ENCODE measurements at regions not wholly inside any gene's neighbourhood (a gene's known extent, or its start where the extent isn't known, plus 50 kb on each side); places are given as distances from the start of the nearest gene placed in this dataset.

DNA sequence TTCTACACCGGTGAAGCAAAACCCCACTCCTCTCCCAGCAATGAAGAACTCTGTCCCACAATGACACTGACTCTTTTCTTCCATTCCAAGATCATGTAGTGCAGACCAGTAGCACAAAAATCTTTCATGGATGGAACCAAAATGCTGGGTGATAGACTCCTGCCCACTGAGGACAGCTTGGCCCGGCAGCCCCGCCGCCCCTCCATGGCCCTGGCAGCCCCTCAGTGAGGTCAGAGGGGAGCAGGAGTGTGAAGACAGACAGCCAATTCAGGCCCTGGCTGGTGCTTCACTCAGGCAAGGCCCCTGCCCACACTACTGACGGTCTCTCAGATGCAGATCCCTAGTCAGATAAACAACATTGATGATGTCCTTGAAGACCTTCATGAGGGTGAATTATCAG is 131.9 kb upstream of the SYNDIG1 start:
- Histone ChIP-seq H3K9ac (ENCODE audit: low read length in 2 of 2) (no peak overlapping the region), H3K9me3 (ENCODE audit: control insufficient read depth in 2 of 2, low read length in 2 of 2) (no peaks in the 10 kb centered on the region), H3K27ac (ENCODE audit: low read length) (no peak overlapping the region), H3K36me3 (ENCODE audit: control insufficient read depth in 2 of 2, insufficient read depth in 2 of 2, low read length in 2 of 2) (no peaks in the 10 kb centered on the region), H3K4me1 (ENCODE audit: control insufficient read depth, insufficient read depth, low read length) (no peaks in the 10 kb centered on the region), H3K27me3 (ENCODE audit: control insufficient read depth in 1 of 2, insufficient read depth in 2 of 2, low read length in 2 of 2) (no peaks in the 10 kb centered on the region), H3K4me3 (ENCODE audit: low read length in 2 of 2) (no peak overlapping the region)

DNA sequence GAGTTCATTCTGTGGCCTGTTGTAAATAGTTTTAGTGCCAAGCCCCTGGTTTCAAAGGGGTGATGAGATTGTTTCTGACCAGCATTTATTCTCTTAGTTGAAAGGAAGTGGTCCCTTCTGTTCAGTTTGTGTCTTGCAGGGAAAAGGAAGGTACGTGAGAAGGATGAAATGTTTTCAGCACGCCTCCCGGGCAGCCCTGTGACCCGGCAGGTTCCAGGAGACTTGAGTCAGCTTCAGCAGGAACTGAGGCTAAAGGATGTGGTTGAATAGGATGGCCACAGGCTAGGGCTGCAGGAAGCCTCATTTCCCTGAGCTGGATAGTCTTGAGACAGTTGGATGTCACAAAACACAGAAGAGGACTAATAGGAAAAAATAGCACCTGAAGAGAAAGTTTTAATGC is 132.4 kb upstream of the SYNDIG1 start:
- Histone ChIP-seq H3K4me3 (ENCODE audit: low read length in 2 of 2) (no peak overlapping the region), H3K4me1 (ENCODE audit: control insufficient read depth, insufficient read depth, low read length) (no peaks in the 10 kb centered on the region), H3K36me3 (ENCODE audit: control insufficient read depth in 2 of 2, insufficient read depth in 2 of 2, low read length in 2 of 2) (no peaks in the 10 kb centered on the region), H3K9me3 (ENCODE audit: control insufficient read depth in 2 of 2, low read length in 2 of 2) (no peaks in the 10 kb centered on the region), H3K9ac (ENCODE audit: low read length in 2 of 2) (no peak overlapping the region), H3K27me3 (ENCODE audit: control insufficient read depth in 1 of 2, insufficient read depth in 2 of 2, low read length in 2 of 2) (no peaks in the 10 kb centered on the region), H3K27ac (ENCODE audit: low read length) (no peak overlapping the region)

DNA sequence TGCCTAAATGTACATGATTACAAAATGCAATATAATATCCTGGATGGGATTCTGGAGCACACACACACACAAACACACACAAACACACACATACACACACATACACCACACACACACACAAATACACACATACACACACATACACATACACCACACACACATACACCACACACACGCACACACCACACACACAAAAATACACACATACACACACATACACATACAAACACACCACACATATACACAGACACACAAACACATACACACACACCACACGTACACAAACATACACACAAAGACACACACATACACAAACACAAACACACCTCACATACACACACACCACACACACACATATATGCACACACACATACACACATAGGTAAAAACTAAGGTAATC is 134.6 kb upstream of the SYNDIG1 start:
- Histone ChIP-seq H3K4me1 (ENCODE audit: control insufficient read depth, insufficient read depth, low read length) (no peaks in the 10 kb centered on the region), H3K4me3 (ENCODE audit: low read length in 2 of 2) (no peak overlapping the region), H3K36me3 (ENCODE audit: control insufficient read depth in 2 of 2, insufficient read depth in 2 of 2, low read length in 2 of 2) (no peaks in the 10 kb centered on the region), H3K27me3 (ENCODE audit: control insufficient read depth in 1 of 2, insufficient read depth in 2 of 2, low read length in 2 of 2) (peaks cover 0 to 2% of the 10 kb centered on the region in 2 donors), H3K9me3 (ENCODE audit: control insufficient read depth in 2 of 2, low read length in 2 of 2) (no peaks in the 10 kb centered on the region), H3K27ac (ENCODE audit: low read length) (no peak overlapping the region), H3K9ac (ENCODE audit: low read length in 2 of 2) (no peak overlapping the region)

GRCh38 chr20:24332956-24333355 is 136.5 kb upstream of the SYNDIG1 start:
- H3K9me3 ChIP-seq (ENCODE audit: control insufficient read depth in 2 of 2, low read length in 2 of 2), result no peaks in the 10 kb centered on the region
- peaks cover 0 to 2% of the 10 kb centered on the region in 2 donors for H3K27me3 ChIP-seq (ENCODE audit: control insufficient read depth in 1 of 2, insufficient read depth in 2 of 2, low read length in 2 of 2)
- H3K36me3 ChIP-seq (ENCODE audit: control insufficient read depth in 2 of 2, insufficient read depth in 2 of 2, low read length in 2 of 2), result no peaks in the 10 kb centered on the region
- no peak overlapping the region for H3K9ac ChIP-seq (ENCODE audit: low read length in 2 of 2)
- H3K4me3 ChIP-seq (ENCODE audit: low read length in 2 of 2), result no peak overlapping the region
- H3K27ac ChIP-seq (ENCODE audit: low read length), result no peak overlapping the region
- H3K4me1 ChIP-seq (ENCODE audit: control insufficient read depth, insufficient read depth, low read length), result no peaks in the 10 kb centered on the region

- Histone ChIP-seq H3K27ac (ENCODE audit: low read length) (no peak overlapping the region), H3K4me3 (ENCODE audit: low read length in 2 of 2) (no peak overlapping the region), H3K36me3 (ENCODE audit: control insufficient read depth in 2 of 2, insufficient read depth in 2 of 2, low read length in 2 of 2) (no peaks in the 10 kb centered on the region), H3K4me1 (ENCODE audit: control insufficient read depth, insufficient read depth, low read length) (no peaks in the 10 kb centered on the region), H3K9me3 (ENCODE audit: control insufficient read depth in 2 of 2, low read length in 2 of 2) (no peaks in the 10 kb centered on the region), H3K9ac (ENCODE audit: low read length in 2 of 2) (no peak overlapping the region), H3K27me3 (ENCODE audit: control insufficient read depth in 1 of 2, insufficient read depth in 2 of 2, low read length in 2 of 2) (peaks cover 0 to 2% of the 10 kb centered on the region in 2 donors)
Measured at GRCh38 chr20:24331939-24332338, 137.5 kb upstream of the SYNDIG1 start.

GRCh38 chr20:24328901-24329300 is 140.5 kb upstream of the SYNDIG1 start:
- Histone ChIP-seq H3K4me3 (ENCODE audit: low read length in 2 of 2) (no peak overlapping the region), H3K9me3 (ENCODE audit: control insufficient read depth in 2 of 2, low read length in 2 of 2) (no peaks in the 10 kb centered on the region), H3K27ac (ENCODE audit: low read length) (no peak overlapping the region), H3K36me3 (ENCODE audit: control insufficient read depth in 2 of 2, insufficient read depth in 2 of 2, low read length in 2 of 2) (no peaks in the 10 kb centered on the region), H3K4me1 (ENCODE audit: control insufficient read depth, insufficient read depth, low read length) (no peaks in the 10 kb centered on the region), H3K9ac (ENCODE audit: low read length in 2 of 2) (no peak overlapping the region), H3K27me3 (ENCODE audit: control insufficient read depth in 1 of 2, insufficient read depth in 2 of 2, low read length in 2 of 2) (peaks cover 0 to 6% of the 10 kb centered on the region in 2 donors)

DNA sequence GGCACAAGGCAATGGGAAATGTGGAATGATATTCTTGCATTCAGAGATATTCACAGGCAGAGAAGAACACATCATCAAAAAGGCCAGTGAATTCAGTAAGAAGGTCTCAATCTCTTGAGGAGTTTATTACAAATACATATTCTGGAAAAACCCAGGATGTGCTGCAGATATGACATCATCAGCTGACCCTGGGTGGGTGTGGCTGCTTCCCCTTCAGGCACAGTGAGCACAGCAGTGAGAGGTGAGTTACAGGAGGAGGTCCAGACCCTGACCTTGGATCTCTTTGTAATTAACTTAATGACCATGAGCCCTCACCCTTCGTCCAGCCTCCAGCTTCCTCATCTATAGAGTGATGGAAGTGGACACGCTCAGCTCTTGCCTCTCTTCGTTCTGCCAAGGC is 147.5 kb upstream of the SYNDIG1 start:
- Histone ChIP-seq H3K27me3 (ENCODE audit: control insufficient read depth in 1 of 2, insufficient read depth in 2 of 2, low read length in 2 of 2) (peaks cover 0 to 4% of the 10 kb centered on the region in 2 donors), H3K4me3 (ENCODE audit: low read length in 2 of 2) (no peak overlapping the region), H3K9ac (ENCODE audit: low read length in 2 of 2) (no peak overlapping the region), H3K27ac (ENCODE audit: low read length) (no peak overlapping the region), H3K9me3 (ENCODE audit: control insufficient read depth in 2 of 2, low read length in 2 of 2) (no peaks in the 10 kb centered on the region), H3K4me1 (ENCODE audit: control insufficient read depth, insufficient read depth, low read length) (no peaks in the 10 kb centered on the region), H3K36me3 (ENCODE audit: control insufficient read depth in 2 of 2, insufficient read depth in 2 of 2, low read length in 2 of 2) (no peaks in the 10 kb centered on the region)

DNA sequence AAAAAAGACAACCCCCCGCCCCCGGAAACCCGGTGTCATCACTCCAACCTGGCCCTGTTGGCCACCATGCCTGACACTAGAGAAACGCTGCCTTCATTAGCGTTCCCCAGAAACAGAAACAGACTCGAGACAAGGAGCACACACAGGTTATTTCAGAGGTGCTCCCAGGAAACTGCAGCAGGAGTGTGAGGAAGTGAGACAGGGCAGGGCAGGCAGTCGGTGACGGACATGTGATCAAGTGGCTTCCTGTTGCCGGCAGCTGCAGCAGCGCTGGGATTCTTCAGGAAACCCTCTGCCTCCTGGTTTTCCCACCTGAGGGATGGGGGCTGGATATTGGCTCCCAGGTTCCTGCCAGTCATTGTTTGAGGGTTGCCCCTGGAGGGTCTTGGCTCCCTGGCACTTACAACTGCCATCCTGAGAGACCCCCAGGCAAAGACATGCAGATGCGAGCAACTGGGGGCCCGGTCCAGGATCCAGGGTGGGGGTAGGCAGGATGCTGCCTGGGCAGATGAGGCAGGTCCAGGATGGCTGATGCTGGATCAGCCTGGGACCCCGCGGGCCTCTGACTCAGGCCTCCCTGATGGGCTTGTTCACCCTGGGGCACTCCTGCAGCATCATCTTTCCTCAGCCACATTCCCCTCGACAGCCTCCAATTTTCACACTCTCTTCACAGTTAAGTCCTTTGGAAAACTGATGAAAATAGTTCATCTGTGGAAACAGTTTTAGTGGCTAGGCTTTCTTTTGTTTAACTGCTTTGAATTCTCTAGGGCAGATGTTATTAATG is 150.7 kb upstream of the SYNDIG1 start:
- Histone ChIP-seq H3K4me3 (ENCODE audit: low read length in 2 of 2) (no peak overlapping the region), H3K27me3 (ENCODE audit: control insufficient read depth in 1 of 2, insufficient read depth in 2 of 2, low read length in 2 of 2) (peaks cover 0 to 2% of the 10 kb centered on the region in 2 donors), H3K9me3 (ENCODE audit: control insufficient read depth in 2 of 2, low read length in 2 of 2) (peaks cover 0 to 4% of the 10 kb centered on the region in 2 donors), H3K36me3 (ENCODE audit: control insufficient read depth in 2 of 2, insufficient read depth in 2 of 2, low read length in 2 of 2) (no peaks in the 10 kb centered on the region), H3K4me1 (ENCODE audit: control insufficient read depth, insufficient read depth, low read length) (no peaks in the 10 kb centered on the region), H3K27ac (ENCODE audit: low read length) (no peak overlapping the region), H3K9ac (ENCODE audit: low read length in 2 of 2) (no peak overlapping the region)

DNA sequence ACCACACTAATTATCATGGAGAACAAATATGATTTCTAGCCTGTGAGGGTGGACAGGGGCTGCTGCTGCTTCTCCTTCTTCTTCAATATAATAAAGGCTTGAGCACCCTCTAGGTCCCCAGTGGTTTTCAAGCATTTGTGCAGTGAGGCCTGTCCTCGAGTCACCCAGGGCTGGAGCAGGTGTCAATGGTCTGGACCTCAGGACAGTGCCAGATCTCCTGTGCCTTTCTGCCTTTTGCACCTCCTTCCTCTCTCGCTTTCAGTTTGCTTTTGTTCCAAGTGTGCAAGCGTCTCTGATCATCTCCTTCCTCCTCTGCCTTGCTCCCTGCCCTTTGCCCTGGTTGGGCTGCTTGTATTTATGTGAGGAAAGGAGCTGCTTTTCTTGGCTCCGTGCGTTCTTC is 152.2 kb upstream of the SYNDIG1 start:
- no peaks in the 10 kb centered on the region for H3K36me3 ChIP-seq (ENCODE audit: control insufficient read depth in 2 of 2, insufficient read depth in 2 of 2, low read length in 2 of 2)
- H3K27me3 ChIP-seq (ENCODE audit: control insufficient read depth in 1 of 2, insufficient read depth in 2 of 2, low read length in 2 of 2), result peaks cover 0 to 2% of the 10 kb centered on the region in 2 donors
- no peaks in the 10 kb centered on the region for H3K4me1 ChIP-seq (ENCODE audit: control insufficient read depth, insufficient read depth, low read length)
- H3K9ac ChIP-seq (ENCODE audit: low read length in 2 of 2), result no peak overlapping the region
- H3K4me3 ChIP-seq (ENCODE audit: low read length in 2 of 2), result no peak overlapping the region
- peaks cover 0 to 4% of the 10 kb centered on the region in 2 donors for H3K9me3 ChIP-seq (ENCODE audit: control insufficient read depth in 2 of 2, low read length in 2 of 2)
- H3K27ac ChIP-seq (ENCODE audit: low read length), result no peak overlapping the region

DNA sequence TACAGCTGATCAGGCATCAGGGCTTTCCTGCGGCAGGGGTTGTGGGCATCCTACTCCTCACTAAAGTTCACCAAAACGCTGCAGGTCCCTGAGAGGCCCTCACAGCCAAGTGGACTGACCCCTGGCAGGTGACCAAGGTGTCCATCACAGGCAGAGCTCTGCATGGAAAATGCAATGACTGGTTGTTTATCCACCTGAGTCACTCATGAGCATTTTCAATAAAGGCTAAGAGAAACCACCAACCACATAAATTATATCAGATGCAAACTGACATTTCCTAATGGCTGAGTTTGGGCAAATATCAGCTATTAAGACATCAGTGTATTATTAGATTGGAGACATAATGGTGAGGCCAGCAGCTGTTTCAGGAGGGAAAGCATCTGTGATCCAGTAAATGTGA is 152.7 kb upstream of the SYNDIG1 start:
- Histone ChIP-seq H3K9me3 (ENCODE audit: control insufficient read depth in 2 of 2, low read length in 2 of 2) (peaks cover 0 to 4% of the 10 kb centered on the region in 2 donors), H3K27ac (ENCODE audit: low read length) (no peak overlapping the region), H3K4me1 (ENCODE audit: control insufficient read depth, insufficient read depth, low read length) (no peaks in the 10 kb centered on the region), H3K4me3 (ENCODE audit: low read length in 2 of 2) (no peak overlapping the region), H3K27me3 (ENCODE audit: control insufficient read depth in 1 of 2, insufficient read depth in 2 of 2, low read length in 2 of 2) (peaks cover 0 to 2% of the 10 kb centered on the region in 2 donors), H3K36me3 (ENCODE audit: control insufficient read depth in 2 of 2, insufficient read depth in 2 of 2, low read length in 2 of 2) (no peaks in the 10 kb centered on the region), H3K9ac (ENCODE audit: low read length in 2 of 2) (no peak overlapping the region)

GRCh38 chr20:24314053-24314452 is 155.4 kb upstream of the SYNDIG1 start:
- H3K4me3 ChIP-seq (ENCODE audit: low read length in 2 of 2), result no peak overlapping the region
- H3K9me3 ChIP-seq (ENCODE audit: control insufficient read depth in 2 of 2, low read length in 2 of 2), result peaks cover 0 to 4% of the 10 kb centered on the region in 2 donors
- no peak overlapping the region for H3K27ac ChIP-seq (ENCODE audit: low read length)
- H3K9ac ChIP-seq (ENCODE audit: low read length in 2 of 2), result no peak overlapping the region
- H3K4me1 ChIP-seq (ENCODE audit: control insufficient read depth, insufficient read depth, low read length), result no peaks in the 10 kb centered on the region
- H3K27me3 ChIP-seq (ENCODE audit: control insufficient read depth in 1 of 2, insufficient read depth in 2 of 2, low read length in 2 of 2), result peaks cover 2% of the 10 kb centered on the region in 2 donors
- H3K36me3 ChIP-seq (ENCODE audit: control insufficient read depth in 2 of 2, insufficient read depth in 2 of 2, low read length in 2 of 2), result no peaks in the 10 kb centered on the region
